Pons (tissue), 1 donor: ENCODE measurements at regions not wholly inside any gene's neighbourhood (a gene's known extent, or its start where the extent isn't known, plus 50 kb on each side); places are given as distances from the start of the nearest gene placed in this dataset.
"Not testable (repeated sequence)": the region's sequence is repeated elsewhere in the genome, so short reads cannot be mapped to it uniquely, and the experiment has no call there.

Source experiments
- DNase-seq: peaks from one replicate; pipeline ENCODE4 v3.0.0-alpha.2; 2016; ENCODE audit warnings: low spot score

- no peak for DNase-seq
Observed at GRCh38 chr18:40357536-40357935, 1597.5 kb upstream of the PIK3C3 start.

DNA sequence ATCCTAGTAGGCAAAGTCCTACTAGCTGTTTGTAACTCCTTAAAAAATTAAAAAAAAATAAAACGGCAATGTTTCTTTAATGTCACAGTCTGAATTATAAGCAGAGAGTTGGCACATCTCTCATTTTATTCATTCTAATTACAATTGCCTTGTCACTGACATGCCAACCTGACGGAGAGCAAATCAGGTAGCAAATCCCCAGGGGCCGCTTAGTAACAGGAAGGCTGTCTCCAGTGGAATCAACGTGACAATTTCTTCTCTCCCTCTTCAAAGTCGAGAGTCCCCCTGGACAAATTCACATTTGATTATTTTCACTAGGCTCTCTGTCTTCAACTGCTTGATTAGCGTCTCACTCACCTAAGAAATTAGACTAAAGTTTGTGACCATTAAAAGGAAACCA lies 1598.9 kb upstream of the PIK3C3 start:
- DNase-seq, result no peak

GRCh38 chr18:40355726-40356125 lies 1599.3 kb upstream of the PIK3C3 start:
- DNase-seq, result no peak

- no peak for DNase-seq
Observed at GRCh38 chr18:40348196-40348595, 1606.8 kb upstream of the PIK3C3 start.

GRCh38 chr18:40347261-40347660 lies 1607.8 kb upstream of the PIK3C3 start:
- DNase-seq, result no peak

- no peak for DNase-seq
Observed at GRCh38 chr18:40346146-40346545, 1608.9 kb upstream of the PIK3C3 start.

- no peak for DNase-seq
Observed at GRCh38 chr18:40341701-40342100, 1613.3 kb upstream of the PIK3C3 start.

DNA sequence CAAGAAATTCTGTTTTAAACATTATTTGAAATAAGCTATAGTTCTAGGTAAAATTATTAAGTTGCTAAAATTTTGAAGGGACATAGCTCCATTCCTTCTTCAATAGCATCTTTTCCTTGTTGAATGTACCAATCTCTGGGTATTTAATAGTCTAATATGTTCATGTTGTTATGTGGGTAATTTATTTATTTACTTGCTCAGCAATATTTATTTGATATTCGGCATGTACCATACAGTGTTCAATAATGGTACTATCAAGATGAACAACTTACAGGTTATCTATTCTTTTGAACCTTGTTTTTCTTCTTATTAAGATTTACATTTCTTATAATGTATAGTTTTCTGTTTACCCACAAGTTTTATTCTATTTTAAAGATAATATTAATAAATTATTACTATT lies 1616.8 kb upstream of the PIK3C3 start:
- no peak for DNase-seq

- no peak for DNase-seq
Observed at GRCh38 chr18:40326985-40327384, 1628.0 kb upstream of the PIK3C3 start.

DNA sequence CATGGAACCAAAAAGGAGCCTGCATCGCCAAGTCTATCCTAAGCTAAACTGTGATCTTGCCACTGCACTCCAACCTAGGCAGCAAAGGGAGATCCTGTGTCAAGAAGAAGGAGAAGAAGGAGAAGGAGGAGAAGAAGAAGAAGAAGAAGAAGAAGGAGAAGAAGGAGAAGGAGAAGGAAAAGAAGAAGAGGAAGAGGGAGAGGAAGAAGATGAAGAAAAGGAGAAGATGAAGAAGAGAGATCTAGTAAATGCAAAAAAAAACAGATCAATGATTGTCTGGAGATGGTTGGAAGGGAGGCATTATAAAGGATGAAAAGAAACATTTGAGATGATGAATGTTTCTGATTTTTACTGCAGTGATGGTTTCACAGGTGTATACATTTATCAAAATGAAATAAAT lies 1629.0 kb upstream of the PIK3C3 start:
- no peak for DNase-seq

DNA sequence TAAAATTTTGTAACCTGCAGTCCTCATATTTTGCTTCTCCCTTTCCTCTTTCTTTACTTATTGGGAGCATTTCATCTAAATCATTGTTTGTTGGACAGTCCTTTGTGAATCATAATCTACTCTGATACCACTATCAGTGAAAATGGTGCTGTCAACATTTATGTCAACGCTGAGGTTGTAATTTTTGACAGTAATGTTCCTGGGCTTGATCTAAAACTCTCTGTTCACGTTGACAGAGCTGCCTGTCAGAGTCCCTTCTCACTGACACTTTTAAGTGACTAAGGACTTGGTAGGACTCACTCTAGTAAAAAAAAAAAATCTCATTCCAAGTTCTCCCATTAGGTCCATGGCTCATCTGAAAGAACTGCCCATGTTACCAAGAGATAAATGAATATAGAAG lies 1640.8 kb upstream of the PIK3C3 start:
- no peak for DNase-seq

DNA sequence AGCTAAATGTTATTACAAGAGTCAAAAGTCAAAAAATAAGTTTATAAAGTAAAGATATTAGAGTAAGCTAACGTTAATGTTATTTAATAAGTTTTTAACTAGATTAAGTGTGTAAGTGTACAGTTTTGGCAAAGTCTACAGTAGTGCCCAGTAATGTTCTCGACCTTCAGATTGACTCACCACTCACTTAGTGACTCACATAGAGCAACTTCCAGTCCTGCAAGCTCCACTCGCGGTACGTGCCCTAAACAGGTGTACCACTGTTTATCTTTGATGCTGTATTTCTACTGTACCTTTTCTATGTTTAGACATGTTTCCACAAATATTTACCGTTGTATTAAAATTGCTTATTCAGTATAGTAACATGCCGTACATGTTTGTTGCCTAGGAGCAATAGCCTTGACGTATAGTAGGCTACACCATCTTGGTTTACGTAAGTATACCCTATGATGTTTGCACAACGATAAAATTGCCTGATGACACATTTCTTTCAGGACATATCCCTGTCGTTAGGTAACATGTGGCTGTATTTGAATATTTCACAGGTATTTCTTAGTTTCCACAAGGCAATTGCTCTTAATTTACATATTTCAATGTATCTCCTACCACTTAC lies 1641.9 kb upstream of the PIK3C3 start:
- no peak for DNase-seq

DNA sequence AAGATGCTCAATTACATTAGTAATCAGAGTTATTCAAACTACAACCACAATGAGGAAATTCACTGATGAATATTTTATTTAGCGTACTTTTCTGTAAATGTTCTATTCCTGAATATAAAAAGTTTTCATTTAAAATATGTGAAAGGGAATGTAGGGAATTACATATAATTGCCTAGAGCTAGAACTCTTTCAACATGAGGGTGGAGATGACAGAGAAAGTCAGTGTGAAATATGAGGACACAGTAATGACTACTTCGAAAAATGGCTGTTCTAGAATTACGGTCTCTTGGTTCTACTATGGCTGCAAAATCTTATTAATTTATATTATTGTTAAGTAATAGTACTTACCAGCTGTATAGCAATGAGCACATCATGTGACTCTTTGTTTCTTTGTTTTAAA lies 1647.4 kb upstream of the PIK3C3 start:
- DNase-seq, result no peak

GRCh38 chr18:40296717-40297413 lies 1658.2 kb upstream of the PIK3C3 start:
- DNase-seq, result no peak

DNA sequence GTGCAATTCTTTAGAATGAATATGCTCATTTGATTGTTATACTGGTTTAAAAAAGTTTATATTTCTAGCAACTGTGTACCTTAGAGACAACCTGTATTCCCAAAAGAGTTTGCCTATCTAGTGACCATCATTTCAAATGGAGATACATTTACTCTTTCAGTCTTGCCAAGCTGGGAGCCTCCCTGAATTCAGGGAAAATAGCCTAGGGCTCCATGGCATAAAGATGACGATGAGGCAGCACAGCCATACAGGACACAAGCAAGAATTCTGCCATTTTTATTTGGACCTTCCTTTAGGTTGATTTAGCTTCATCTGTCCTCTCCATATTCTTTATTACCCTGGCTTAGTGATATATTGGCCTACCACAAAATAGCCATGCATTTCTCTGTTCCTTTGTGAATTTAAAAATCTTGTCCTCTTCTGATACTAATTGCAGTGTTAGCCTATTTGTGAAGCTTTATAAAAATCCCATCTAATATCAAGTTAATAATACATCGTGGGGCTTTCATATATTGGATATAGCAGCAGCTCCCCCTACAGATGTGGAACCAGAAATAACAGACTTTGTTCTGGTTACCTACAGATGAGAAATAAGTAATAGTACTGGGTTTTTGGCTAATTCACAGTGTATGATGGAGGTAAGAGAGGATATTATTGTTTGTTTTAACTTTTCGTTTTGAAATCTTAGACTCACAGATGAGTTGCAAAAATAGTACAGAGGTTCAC lies 1661.9 kb upstream of the PIK3C3 start:
- DNase-seq, result peak; percentile 34

- no peak for DNase-seq
Observed at GRCh38 chr18:40283560-40283959, 1671.5 kb upstream of the PIK3C3 start.

DNA sequence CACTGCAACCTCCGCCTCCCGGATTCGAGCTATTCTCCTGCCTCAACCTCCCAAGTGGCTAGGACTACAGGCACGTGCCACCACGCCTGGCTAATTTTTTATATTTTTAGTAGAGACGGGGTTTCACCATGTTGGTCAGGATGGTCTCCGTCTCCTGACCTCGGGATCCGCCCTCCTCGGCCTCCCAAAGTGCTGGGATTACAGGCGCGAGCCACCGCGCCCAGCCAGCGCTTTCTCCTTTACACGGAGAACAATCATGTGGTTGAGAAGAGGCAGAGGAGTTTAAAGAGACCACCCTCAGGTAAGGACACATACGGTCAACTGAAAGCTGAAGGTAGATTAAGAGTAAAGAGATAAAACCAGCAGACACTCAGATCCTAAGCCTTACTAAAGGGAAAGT lies 1673.7 kb upstream of the PIK3C3 start:
- not testable (repeated sequence) for DNase-seq

DNA sequence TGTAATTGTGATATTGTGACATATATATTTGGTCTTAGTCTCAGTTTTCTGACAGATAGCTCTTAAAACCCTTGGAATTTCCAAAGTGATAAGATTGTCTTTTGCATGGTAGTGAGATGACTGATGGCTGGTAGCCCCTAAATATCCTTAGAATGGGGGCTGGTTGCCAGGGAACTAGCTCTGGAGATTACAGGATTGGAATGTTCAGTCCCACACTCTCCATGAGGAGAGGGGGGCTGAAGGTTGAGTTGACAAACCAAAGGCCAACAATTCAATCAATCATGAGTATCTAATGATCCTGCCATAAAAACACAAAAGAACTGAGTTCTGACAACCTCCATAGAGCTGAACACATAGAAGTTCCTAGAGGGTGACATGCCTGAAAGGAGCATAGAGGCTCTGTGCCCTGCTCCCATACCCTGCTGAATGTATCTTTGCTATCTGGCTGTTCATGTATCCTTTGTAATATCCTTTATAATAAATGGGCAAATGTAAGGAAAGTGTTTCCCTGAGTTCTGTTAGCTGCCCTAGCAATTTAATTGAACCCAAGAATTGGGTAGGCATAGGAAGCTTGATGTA lies 1680.3 kb upstream of the PIK3C3 start:
- DNase-seq, result no peak

GRCh38 chr18:40272630-40273231 lies 1682.3 kb upstream of the PIK3C3 start:
- no peak for DNase-seq

GRCh38 chr18:40259115-40259835 lies 1695.8 kb upstream of the PIK3C3 start:
- DNase-seq, result no peak

- no peak for DNase-seq
Observed at GRCh38 chr18:40258311-40258710, 1696.7 kb upstream of the PIK3C3 start.

DNA sequence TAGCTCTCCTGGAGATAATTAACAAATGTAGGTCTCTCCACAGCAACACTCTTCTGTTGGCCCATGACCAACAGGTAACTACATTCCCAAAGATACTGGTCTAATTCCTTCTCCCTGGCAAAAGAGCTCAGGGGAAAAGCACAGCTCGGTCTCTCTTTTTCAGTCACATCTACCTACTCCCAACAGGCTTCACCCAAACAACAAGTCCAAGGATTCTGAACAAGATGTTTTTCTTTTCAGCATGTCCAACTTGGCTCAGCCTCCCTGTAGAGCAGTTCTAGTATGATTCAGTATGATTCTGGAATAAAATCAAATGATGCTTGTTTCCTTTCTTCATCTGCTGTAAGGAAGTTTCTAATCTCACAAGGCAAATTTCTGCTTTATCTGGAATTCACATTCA lies 1704.8 kb upstream of the PIK3C3 start:
- DNase-seq, result no peak
